ENCODE measurements at regions not wholly inside any gene's neighbourhood (a gene's known extent, or its start where the extent isn't known, plus 50 kb on each side); places are given as distances from the start of the nearest gene placed in this dataset.
"Not testable (repeated sequence)": the region's sequence is repeated elsewhere in the genome, so short reads cannot be mapped to it uniquely, and the experiment has no call there.

GRCh38 chr14:97074456-97074855 lies 277.3 kb downstream of the VRK1 start:
- no peak for DNase-seq (ENCODE audit: low read depth)

- DNase-seq (ENCODE audit: low read depth), result no peak
Measured at GRCh38 chr14:97074856-97075255, 277.7 kb downstream of the VRK1 start.

- peak; percentile 89 for DNase-seq (ENCODE audit: low read depth)
Measured at GRCh38 chr14:97077253-97077653, 280.1 kb downstream of the VRK1 start.

- no peak for DNase-seq (ENCODE audit: low read depth)
Measured at GRCh38 chr14:97077687-97078086, 280.5 kb downstream of the VRK1 start.

- no peak for DNase-seq (ENCODE audit: low read depth)
Measured at GRCh38 chr14:97080991-97081390, 283.8 kb downstream of the VRK1 start.

GRCh38 chr14:97095269-97095668 lies 298.1 kb downstream of the VRK1 start:
- no peak for DNase-seq (ENCODE audit: low read depth)

GRCh38 chr14:97097296-97097695 lies 300.1 kb downstream of the VRK1 start:
- DNase-seq (ENCODE audit: low read depth), result no peak

GRCh38 chr14:97100306-97100705 lies 303.1 kb downstream of the VRK1 start:
- no peak for DNase-seq (ENCODE audit: low read depth)

GRCh38 chr14:97101561-97101960 lies 304.4 kb downstream of the VRK1 start:
- no peak for DNase-seq (ENCODE audit: low read depth)

- DNase-seq (ENCODE audit: low read depth), result no peak
Measured at GRCh38 chr14:97104029-97104428, 306.8 kb downstream of the VRK1 start.

GRCh38 chr14:97106166-97106565 lies 309.0 kb downstream of the VRK1 start:
- DNase-seq (ENCODE audit: low read depth), result peak; percentile 38

- peak; percentile 27 for DNase-seq (ENCODE audit: low read depth)
Measured at GRCh38 chr14:97106609-97107008, 309.4 kb downstream of the VRK1 start.

- DNase-seq (ENCODE audit: low read depth), result peak; percentile 85
Measured at GRCh38 chr14:97107080-97107479, 309.9 kb downstream of the VRK1 start.

GRCh38 chr14:97107760-97108159 lies 310.6 kb downstream of the VRK1 start:
- peak; percentile 38 for DNase-seq (ENCODE audit: low read depth)

GRCh38 chr14:97109234-97109633 lies 312.1 kb downstream of the VRK1 start:
- DNase-seq (ENCODE audit: low read depth), result no peak

GRCh38 chr14:97113339-97113738 lies 316.2 kb downstream of the VRK1 start:
- DNase-seq (ENCODE audit: low read depth), result peak; percentile 51

GRCh38 chr14:97116546-97116945 lies 319.4 kb downstream of the VRK1 start:
- DNase-seq (ENCODE audit: low read depth), result peak; percentile 34

- DNase-seq (ENCODE audit: low read depth), result no peak
Measured at GRCh38 chr14:97117693-97118092, 320.5 kb downstream of the VRK1 start.

GRCh38 chr14:97120204-97120603 lies 323.0 kb downstream of the VRK1 start:
- no peak for DNase-seq (ENCODE audit: low read depth)

- DNase-seq (ENCODE audit: low read depth), result peak; percentile 58
Measured at GRCh38 chr14:97120611-97121031, 323.4 kb downstream of the VRK1 start.

- DNase-seq (ENCODE audit: low read depth), result no peak
Measured at GRCh38 chr14:97129639-97130038, 332.5 kb downstream of the VRK1 start.

GRCh38 chr14:97135847-97136246 lies 338.7 kb downstream of the VRK1 start:
- not testable (repeated sequence) for DNase-seq (ENCODE audit: low read depth)

GRCh38 chr14:97137705-97138104 lies 340.5 kb downstream of the VRK1 start:
- no peak for DNase-seq (ENCODE audit: low read depth)

GRCh38 chr14:97138801-97139200 lies 341.6 kb downstream of the VRK1 start:
- DNase-seq (ENCODE audit: low read depth), result peak; percentile 10

GRCh38 chr14:97143011-97143410 lies 345.8 kb downstream of the VRK1 start:
- DNase-seq (ENCODE audit: low read depth), result no peak
